ENCODE measurements at regions not wholly inside any gene's neighbourhood (a gene's known extent, or its start where the extent isn't known, plus 50 kb on each side); places are given as distances from the start of the nearest gene placed in this dataset.
A peak's percentile ranks its signal among the peaks of the same experiment; 100 is the strongest.

GRCh38 chr12:24600996-24601395 lies 347.9 kb downstream of the BCAT1 start:
- no peak for DNase-seq

DNA sequence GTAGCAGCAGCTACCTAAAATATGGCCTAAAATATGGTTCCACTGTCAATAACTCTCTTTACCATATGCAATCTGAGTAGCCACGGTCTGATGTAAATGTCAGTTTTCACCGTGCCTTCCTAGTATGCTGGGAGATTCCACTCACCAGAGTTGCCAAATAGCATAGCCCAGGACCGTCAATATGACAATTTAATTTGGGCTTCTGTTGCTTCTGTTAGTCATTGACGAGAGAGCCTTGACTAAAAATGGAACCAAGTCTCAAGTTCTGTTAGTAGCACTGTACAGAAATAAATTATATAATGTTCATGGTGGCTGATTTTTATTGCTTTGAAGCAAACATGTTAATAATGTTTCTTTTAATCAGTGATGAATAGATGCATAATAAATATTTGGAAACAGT lies 348.4 kb downstream of the BCAT1 start:
- no peak for DNase-seq

DNA sequence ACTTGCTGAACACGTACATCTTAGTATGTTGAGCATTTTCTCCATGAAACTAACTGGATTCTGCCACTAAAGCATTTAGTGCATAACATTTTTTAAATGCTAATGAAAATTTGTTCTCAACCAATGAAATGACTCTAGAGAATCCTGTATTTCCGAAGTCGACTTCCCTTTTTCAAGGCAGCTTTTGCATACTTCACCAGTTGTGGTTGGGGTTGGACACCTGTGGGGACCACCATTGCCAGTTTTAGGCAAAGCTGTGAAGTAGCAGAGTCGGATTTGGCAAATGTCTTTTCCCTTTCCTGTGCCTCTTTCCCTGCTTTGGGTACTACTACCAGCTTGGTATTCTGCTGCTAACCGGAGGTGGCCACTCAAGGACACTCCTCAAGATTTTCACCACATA lies 349.2 kb downstream of the BCAT1 start:
- no peak for DNase-seq

DNA sequence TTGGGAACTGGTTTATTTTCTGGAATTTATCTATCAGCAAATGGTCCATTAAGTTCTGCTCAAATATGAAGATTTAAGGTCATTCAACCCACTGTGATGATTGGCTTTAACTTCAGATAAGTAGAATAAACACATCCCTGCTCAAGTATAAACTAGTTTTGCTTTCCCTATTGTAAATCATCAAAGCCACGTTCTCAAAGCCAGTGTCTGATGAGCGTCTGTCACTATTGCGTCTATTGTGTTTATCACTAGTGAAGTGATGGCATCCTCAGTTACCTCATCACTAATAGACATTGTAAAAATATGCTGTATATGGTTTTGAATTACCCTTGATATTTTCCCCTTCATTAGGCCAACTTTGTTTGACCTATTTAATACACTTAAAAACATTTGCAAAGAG lies 351.3 kb downstream of the BCAT1 start:
- DNase-seq, result no peak

- DNase-seq, result peak in 1 of 2 experiments; percentile 3
Observed at GRCh38 chr12:24596768-24597388, 352.0 kb downstream of the BCAT1 start.

DNA sequence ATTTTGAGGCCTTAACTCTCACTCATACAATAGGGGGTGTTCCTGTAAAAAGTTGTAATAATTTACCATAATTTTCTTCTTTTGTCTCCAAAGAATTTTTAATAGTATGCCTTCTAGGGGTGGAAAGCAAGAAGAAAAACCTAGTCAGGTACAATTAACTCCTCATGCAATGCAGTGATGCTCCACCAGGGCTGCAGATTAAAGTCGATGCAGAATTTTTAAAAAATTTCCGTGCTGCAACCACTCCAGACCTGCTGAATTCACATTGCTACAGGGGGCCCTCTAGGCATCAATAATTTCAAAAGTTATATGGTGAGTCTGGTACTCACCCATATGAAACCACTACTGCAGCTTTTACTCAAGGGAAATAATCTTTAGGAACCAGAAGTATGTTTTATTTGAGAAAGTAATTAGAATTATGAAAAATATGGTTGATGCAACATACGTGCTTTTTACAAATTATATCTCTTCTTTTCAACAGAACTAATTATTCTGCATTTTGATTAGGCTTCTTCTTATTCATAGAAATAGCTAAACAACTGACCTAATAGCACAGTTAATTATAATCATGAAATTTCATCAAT lies 353.2 kb downstream of the BCAT1 start:
- DNase-seq, result no peak

GRCh38 chr12:24591715-24592440 lies 357.0 kb downstream of the BCAT1 start:
- no peak for DNase-seq

DNA sequence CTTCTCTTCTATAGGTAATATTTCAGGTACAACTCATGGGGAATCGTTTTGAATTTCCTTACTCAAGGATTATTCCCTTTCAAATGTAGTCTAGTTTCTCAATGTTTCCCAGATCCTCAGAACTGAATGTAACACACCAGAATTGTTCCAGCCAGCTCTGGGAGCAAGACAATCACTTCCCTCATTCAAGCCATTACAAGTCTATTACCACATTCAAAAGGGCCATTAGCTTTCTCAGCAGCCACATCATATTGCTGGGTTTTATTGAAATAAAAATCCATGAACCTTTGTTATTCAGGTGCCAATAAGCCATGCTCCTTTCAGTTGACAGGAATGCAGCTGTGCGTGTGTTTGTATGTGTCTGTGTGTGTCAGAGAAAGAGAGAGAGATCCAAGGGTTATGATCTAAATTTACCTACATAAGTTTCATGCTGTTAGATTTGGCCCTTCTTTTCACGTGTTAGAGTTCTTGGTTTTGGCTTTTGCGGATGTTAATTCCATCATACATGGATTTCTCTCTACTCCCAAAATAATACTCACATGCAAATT lies 357.7 kb downstream of the BCAT1 start:
- no peak for DNase-seq

DNA sequence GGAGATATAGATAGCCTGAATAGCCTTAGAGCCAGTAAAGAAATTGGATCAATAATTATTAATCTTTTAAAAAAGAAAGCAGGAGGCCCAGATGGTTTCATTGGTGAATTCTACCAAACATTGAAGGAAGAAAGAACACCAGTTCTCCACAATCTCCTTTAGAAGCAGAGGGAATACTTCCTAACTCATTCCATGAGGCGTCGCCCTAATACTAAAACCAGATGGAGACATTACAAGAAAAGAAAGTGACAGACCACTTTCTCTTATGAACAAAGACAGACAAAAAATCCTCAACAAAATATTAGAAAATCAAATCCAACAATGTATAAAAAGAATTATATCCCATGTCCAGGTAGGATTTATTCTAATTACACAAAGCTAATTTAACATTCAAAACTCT lies 362.6 kb downstream of the BCAT1 start:
- DNase-seq, result no peak

DNA sequence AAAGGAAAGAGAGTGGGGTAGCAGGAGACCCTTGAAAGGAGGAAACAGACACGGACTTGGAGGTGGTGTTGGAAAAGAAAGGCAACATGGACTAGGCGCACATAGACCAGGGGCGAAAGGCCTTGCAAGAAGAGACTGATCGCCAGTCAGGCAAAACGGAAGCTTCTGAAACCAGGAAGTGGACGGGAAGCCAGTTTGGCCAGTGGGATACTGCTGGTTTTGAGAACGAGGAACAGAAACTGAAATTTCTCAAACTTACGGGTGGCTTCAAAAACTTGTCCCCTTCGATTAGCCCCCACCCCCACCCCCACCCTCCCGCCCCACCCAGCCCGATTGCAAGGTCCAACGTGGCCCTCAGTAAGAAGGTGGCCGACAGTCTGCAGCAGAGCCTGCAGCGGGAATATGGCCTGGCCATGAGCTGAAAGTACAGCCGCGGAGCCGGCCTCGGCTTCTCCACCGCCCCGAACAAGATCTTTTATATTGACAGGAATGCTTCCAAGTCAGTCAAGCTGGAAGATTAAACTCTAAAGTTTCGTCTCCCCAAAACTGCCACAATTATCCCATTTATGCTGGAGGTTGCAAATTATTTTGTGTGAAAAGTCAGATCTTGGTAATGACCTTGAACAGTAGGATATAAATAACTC lies 364.7 kb downstream of the BCAT1 start:
- no peak for DNase-seq

DNA sequence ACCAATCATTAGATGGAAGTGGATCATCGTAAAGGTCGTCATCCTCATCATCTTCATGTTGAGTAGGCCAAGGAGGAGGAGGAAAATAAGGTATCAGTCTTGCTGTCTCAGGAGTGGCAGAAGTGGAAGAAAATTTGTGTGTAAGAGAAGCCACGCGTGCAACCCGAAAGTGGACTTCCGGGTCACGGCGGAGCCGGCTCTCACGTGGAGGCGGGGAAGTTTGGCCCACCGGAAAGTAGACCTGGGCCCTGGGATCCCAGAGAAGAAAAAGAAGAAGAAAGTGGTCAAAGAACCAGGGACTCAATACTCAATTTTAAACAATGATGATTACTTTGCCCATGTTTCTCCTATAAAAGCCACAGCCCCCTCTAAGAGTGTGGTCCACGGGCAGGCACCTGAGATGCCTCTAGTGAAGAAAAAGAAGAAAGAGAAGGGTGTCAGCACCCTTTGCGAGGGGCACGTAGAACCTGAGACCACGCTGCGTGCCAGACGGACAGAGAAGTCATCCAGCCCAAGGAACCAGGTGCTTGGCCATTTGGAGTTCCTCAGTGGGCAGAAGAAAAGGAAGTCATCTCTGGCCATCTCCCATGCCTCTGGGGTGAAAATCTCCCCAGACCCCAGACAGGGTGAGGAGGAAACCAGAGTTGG lies 365.8 kb downstream of the BCAT1 start:
- DNase-seq, result no peak

DNA sequence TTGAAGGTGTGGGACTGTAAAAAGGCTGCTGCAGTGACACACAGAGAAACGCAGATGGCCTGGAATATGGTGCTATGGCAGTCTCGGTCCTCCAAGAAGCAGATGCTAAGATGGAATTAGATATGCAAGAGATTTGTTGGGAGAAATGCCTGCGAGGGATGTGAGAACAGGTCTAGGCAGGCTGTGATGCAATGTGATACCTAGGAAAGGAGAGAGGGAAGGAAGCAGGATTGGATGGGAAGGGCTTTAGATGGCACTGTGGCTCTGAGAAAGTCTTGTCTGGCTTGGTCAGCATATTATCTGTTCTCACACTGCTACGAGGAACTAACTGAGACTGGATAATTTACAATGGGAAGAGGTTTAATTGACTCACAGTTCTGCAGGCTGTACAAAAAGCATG lies 374.4 kb downstream of the BCAT1 start:
- no peak for DNase-seq

GRCh38 chr12:24573621-24574020 lies 375.3 kb downstream of the BCAT1 start:
- no peak for DNase-seq

DNA sequence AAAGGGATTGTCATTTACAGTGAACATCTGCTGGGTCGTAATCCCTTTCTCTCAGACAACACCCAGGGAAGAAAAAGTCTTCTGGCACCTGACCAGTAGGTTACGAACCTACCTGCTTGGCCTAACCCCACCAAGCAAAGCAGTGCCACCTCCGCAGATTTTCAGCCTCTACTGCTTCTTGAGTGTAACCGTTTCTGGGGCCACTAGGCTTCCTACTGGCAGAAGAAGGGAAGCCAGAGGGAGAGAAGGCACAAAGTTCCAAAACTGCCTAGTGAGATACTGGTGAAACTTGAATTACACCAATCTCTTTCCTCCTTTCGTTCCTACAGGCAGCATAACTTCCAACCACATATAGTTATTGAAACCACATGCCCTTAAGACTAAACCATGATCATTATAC lies 383.6 kb downstream of the BCAT1 start:
- no peak for DNase-seq

DNA sequence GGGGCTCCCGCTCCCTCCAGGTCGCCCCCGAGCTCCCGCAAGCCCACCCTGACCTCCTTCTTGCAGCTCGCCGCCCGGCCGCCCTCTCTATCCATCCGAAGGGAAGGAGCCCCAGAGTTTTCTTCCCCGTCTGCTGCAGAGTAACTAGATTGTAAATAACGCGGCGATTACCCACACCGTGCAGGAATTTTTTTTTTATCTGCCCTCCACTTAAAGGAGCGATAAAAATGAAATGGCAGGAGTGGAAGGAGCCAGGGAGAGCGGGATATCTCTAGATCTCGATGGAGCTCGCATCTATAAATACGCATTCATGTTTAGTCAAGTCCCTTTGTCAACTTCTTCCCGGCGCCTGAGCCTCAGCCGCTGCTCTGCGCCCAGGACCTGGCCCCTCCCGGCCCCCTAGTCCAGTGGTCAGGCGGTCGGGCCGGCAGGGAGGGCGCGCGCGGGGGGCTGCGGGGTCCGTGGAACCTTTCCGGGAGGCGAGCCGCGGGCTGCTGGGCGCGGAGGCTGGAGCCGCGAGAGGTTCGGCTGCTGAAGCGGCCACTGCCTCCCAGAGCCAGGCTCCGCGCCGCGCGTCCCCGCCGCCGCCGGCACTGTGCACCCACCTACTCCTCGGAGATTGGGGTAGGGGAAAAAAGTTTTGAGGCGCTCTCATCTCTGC lies 386.0 kb downstream of the BCAT1 start:
- DNase-seq, result peak in 1 of 2 experiments; percentile 37

- DNase-seq, result peak; percentile 33 to 50
Observed at GRCh38 chr12:24561882-24562770, 386.8 kb downstream of the BCAT1 start.

DNA sequence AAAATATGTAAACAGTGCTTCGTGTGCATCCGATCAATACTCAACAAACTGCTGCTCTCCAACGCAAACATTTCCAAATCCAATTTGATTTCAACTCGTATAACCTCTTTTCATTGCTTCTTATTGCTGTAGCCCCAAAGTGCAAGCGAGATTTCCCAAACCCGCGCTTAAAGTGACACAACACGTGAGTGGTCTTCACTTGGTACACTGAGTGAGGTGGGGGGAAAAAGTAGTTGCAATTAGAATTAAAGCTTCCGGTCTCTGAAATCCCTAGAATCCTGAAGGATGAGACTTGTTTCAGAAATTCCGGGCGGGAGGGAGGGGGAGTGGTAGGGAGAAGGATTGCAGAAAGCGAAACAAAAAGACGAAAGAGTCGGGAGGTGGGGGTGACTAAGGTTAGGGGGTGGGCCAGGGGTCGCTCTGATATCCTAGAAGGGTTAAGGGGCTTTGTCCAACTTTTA lies 387.5 kb downstream of the BCAT1 start:
- DNase-seq, result no peak

DNA sequence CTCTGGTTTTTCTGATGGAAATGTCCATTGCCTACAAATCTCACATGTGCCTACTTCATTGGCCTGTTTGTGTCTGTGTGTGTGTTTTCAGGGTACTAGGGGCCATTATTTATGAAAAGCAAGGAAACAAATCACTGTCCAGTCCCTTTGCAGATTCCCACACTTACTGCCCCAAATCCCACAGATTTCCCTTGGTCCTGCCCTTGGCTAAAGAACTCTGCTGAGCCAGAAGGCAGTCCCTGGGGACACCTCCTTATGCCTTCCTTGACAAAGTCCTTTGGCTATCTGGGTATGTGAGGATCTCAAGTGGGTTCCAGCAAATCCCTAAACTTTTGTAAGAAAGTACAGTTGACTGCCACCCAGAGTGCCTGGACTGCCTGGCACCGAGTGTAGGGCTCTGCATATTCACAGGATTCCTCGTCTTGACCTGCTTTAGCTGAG lies 388.1 kb downstream of the BCAT1 start:
- no peak for DNase-seq

- DNase-seq, result no peak
Observed at GRCh38 chr12:24560192-24560775, 388.6 kb downstream of the BCAT1 start.

GRCh38 chr12:24557738-24558137 lies 391.2 kb downstream of the BCAT1 start:
- DNase-seq, result no peak

DNA sequence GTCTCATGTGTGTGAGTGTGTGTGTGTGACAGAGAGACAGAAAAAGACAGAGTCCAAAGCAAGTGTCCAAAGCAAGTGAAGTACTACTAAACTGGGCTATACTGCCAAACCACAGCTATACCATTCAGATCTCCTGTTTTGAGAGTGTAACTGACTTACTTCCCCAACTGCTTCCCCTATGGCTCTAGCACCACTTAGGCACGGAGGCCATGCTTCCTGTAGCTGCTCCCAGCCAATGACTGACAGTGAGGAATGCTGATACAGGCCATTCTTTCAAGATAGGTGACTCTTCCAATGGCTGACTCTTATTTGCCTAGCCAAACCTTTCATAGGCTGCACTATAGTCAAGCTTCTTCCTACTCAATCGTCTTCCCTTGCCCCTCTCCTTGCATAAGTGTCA lies 393.2 kb downstream of the BCAT1 start:
- no peak for DNase-seq
